ENCODE measurements at regions not wholly inside any gene's neighbourhood (a gene's known extent, or its start where the extent isn't known, plus 50 kb on each side); places are given as distances from the start of the nearest gene placed in this dataset.
"Not testable (repeated sequence)": the region's sequence is repeated elsewhere in the genome, so short reads cannot be mapped to it uniquely, and the experiment has no call there.

DNA sequence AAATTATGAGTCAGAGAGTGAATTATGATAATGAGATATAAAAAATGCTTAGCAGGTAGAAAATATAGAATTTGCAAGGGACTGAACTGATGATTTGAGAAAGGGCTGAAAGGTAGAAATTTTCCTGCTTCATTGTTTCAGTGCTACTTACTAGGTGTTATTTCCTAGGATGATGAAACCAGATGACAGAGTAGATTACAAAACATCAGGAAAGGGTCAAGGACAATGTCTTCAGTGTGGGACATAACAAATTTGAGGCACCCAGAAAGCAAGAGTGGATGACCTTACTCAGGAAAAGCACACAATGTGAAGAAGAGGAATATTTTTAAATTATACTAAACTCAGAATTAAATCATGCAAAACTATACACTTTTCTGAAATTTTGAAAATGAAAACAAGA, 102.1 kb downstream of the SHCBP1 start:
- DNase-seq: no peak

DNA sequence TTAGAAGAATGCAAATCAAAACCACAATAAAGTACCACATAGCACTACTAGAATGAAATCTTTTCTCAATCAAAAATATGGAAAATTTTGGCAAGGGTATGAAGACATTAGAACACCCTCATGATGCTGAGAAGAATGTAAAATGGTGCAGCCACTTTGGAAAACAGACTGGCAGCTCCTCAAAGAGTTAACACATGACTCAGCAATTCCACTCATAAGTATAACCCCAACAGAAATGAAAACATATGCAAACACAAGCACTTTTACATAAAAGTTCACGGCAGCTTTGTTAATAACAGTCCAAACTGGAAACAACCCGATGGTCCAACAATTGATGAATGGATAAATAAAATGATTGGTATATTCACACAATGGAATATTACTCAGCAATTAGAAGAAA, 124.5 kb downstream of the SHCBP1 start:
- no peak for DNase-seq

DNA sequence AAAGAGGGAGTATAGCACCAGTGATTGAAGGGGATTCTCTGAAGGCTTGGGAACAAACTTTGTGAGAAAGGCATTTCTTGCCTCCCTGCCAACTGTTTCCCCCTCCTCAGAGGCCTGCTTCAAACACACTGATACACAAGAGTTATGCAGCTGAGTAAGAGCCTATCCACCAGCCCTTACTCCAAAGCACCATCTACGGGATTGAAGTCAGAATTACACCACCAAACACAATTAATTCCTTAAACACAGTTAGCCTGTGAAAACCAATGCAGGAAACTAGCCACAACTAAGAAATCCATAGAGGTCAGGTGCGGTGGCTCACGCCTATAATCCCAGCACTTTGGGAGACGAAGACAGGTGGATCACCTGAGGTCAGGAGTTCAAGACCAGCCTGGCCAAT, 138.3 kb downstream of the SHCBP1 start:
- DNase-seq: no peak

DNA sequence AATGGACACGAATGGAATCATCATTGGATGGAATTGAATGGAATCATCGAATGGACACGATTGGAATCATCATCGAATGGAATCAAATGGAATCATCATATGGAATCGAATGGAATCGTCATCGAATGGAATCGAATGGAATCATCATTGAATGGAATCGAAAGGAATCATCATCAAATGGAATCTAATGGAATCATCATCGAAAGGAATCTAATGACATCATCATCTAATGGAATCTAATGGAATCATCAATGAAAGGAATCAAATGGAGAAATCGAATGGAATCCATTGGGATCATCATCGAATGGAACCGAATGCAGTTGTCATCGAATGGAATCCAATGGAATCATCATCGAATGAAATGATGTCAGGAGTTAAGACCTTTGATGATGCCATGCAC, 154.9 kb downstream of the SHCBP1 start:
- DNase-seq: no peak

DNA sequence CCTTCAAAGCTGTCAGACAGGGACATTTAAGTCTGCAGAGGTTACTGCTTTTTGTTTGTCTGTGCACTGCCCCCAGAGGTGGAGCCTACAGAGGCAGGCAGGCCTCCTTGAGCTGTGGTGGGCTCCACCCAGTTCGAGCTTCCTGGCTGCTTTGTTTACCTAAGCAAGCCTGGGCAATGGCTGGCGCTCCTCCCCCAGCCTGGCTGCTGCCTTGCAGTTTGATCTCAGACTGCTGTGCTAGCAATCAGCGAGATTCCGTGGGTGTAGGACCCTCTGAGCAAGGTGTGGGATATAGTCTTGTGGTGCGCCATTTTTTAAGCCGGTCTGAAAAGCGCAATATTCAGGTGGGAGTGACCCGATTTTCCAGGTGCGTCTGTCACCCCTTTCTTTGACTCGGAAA, 166.4 kb downstream of the SHCBP1 start:
- DNase-seq: not testable (repeated sequence)

DNA sequence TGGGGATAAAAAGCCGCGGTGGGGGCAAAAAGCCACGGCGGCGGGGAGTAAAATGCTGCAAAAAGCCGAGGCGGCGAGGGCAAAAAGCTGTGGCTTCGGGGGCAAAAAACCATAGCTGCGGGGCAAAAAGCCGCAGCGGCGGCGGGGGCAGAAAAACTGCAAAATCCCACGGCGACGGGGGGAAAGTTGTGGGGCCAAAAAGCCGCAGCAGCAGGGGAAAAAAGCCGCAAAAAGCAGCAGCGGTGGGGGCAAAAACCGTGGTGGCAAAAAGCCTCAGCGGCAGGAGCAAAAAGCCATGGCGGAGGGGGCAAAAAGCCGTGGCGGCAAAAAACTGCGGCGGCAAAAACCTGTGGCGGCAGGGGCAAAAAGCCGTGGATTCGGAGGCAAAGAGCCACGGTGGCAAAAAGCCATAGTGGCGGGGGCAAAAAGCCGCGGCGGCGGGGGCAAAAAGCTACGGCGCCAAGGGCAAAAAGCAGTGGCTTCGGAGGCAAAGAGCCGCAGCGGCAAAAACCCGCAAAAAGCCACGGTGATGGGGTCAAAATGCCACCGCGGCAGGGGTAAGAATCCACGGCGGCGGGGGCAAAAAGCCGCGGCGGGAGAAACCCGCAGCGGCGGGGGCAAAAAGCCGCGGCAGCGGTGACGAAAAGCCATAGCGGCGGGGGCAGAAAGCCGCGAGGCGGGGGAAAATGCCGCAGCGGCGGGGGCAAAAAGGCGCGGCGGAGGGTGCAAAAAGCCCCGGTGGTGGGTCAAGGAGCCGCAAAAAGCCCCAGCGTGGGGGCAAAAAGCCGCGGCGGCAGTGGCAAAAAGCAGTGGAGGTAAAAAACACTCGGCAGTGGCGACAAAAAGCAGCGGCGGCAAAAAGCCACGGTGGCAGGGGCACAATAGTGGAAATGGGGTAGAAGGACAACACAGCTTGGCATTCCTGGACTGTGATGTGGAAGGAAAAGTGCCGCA, 192.8 kb downstream of the SHCBP1 start:
- DNase-seq: no peak

DNA sequence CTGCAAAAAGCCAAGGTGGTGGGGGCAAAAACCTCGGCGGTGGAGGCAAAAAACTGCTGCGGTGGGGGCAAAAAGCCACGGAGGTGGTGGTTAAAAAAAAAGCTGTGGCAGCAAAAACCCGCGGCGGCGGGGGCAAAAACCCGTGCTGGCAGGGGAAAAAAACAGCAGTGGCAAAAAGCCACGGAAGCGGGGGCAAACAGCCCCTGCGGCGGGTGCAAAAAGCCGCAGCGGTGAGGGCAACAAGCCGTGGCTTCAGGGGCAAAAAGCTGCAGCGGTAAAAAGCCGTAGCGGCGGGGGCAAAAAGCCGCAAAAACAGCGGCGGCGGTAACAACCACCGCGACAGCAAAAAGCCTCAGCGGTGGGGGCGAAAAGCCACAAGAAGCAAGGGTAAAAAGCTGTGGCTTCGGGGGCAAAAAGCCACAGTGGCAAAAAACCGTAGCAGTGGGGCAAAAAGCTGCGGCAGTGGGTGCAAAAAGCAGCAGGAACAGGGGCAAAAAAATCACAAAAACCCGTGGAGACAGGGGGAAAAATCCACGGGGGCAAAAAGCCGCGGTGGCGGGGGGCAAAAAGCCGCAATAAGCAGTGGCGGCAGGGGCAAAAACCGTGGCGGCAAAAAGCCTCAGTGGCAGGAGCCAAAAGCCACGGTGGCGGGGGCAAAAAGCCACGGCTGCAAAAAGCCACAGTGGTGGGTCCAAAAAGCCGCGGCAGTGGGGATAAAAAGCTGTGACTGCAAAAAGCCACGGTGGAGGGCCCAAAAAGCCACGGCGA, 193.7 kb downstream of the SHCBP1 start:
- DNase-seq: no peak

DNA sequence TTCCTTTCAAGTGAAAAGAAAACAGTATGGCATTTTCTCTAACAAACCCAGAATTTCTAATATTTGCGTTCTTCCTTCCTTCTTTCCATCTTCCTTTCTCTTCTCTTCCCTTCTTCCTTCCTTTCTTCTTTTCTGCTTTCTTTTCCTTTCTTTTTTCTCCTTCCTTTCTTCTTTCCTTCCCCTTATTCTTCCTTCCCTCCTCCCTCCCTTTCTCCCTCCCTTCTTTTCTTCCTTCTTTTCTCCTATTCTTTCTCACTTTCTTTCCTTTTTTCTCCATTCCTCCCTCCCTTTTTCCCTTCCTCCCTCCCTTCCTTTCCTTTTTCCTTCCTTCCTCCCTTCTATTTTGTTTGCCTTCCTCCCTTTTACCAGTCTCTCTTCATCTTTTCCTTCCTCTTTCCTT, 194.8 kb downstream of the SHCBP1 start:
- DNase-seq: no peak

DNA sequence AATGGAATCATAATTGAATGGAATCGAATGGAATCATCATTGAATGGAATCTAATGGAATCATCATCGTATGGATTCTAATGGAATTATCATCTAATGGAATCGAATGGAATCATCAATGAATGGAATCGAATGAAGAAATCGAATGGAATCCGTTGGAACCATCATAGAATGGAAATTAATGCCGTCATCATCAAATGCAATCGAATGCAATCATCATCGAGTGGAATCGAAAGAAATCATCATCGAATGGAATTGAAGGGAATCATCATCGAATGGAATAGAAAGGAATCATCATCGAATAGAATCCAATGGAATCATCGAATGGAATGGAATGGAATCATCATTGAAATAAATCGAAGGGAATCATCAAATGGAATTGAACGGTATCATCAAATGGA, 217.2 kb downstream of the SHCBP1 start:
- no peak for DNase-seq

DNA sequence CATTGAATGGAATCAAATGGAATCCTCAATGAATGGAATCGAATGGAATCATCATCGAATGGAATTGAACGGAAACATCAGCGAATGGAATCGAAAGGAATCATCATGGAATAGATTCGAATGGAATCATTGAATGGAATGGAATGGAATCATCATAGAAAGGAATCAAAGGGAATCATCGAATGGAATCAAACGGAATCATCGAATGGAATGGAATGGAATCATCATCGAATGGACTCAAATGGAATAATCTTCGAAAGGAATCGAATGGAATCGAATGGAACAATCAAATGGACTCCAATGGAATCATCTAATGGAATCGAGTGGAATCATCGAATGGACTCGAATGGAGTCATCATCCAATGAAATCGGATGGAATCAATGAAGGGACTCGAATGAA, 222.6 kb downstream of the SHCBP1 start:
- DNase-seq: not testable (repeated sequence)

DNA sequence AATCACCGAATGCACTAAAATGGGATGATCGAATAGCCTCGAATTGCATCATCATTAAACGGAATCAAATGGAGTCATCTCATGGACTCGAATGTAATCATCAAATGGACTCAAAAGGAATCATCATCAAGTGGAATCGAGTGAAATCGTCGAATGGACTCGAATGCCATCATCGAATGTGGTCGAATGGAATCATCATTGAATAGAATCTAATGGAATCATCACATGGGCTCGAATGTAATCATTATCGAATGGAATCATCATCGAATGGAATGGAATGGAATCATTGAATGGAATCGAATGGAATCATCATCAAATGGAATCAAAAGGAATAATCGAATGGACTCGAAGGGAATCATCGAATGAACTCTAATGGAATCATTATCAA, 224.3 kb downstream of the SHCBP1 start:
- not testable (repeated sequence) for DNase-seq

DNA sequence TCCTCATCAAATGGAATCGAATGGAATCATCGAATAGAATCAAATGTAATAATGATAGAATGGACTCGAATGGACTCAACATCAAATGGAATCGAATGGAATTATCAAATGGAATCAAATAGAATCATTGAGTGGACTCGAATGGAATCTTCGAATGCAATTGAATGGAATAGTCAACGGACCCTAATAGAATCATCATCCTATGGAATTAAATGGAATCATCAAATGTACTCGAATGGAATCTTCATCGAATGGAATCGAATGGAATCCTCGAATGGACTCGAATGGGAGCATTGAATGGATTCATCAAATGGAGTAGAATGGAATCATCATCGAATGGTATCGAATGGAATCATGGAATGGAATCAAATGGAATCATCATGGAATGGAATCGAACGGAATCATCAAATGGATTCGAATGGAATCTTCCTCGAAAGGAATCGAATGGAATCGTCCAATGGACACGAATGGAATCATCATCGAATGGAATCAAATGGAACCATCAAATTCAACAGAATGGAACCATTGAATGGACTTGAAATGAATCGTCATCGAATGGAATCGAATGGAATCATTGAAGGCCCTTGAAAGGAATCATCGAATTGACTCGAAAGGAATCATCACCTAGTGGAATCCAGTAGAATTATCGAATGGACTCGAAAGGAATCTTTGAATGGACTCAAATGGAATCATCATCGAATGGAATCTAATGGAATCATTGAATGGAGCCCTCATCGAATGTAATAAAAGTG, 224.9 kb downstream of the SHCBP1 start:
- not testable (repeated sequence) for DNase-seq

DNA sequence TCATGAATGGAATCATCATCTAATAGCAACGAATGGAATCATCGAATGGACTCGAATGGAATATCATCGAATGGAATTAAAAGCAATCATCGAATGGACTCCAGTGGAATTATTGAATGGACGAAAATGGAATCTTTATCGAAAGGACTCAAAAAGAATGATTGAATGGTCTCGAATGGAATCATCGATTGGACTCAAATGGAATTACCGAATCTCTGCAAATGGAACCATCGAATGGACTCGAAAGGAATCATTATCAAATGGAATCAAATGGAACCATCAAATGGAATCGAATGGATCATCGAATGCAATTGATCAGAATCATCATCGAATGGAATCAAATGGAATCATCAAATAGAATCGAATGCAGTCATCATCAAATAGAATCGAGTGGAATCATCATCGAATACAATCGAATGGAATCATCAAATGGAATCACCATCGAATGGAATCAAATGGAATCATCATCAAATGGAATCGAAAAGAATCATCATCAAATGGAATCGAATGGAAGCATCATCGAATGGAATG, 225.7 kb downstream of the SHCBP1 start:
- DNase-seq: not testable (repeated sequence)

DNA sequence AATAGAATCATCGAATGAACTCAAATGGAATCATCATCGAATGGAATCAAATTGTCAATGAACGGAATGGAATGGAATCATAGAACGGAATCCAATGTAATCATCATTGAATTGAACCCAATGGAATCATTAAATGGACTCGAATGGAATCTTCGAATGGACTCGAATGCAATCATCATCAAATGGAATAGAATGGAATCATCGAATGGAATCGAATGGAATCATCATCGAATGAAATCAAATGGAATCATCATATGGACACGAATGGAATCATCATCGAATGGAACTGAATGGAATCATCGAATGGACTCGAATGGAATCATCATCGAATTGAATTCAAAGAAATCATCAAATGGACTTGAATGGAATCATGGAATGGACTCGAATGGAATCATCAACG, 226.2 kb downstream of the SHCBP1 start:
- not testable (repeated sequence) for DNase-seq

DNA sequence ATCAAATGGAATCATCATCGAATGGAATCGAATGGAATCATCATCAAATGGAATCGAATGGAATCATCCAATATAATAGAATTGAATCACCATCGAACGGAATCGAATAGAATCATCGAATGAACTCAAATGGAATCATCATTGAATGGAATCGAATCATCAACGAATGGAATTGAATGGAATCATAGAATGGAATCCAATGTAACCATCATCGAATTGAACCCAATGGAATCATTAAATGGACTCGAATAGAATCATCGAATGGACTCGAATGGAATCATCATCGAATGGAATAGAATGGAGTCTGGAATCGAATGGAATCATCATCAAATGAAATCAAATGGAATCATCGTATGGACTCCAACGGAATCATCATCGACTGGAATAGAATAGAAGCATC, 227.0 kb downstream of the SHCBP1 start:
- DNase-seq: not testable (repeated sequence)

DNA sequence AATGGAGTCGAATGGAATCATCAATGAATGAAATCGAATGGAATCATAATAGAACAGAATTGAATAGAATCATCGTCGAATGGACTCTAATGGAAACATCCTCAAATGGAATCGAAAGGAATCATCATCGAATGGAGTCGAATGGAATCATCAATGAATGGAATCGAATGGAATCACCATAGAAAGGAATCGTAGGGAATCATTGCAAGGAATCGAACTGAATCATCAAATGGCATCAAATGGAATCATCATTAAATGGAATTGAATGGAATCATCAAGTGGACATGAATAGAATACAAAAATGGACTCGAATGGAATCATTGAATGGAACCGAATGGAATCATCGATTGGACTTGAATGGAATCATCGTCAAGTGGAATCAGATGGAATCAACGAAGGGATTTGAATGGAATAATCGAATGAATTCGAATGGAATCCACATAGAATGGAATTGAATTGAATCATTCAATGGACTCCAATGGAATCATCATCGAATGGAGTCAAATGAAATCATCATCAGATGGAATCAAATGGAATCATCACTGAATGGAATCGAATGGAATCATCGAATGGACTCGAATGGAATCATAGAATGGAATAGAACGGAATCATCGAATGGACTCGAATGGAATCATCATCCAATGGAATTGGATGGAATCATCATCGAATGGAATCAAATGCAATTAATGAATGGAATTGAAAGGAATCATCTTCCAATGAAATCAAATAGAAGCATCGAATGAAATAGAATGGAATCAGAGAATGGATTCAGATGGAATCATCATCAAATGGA, 228.1 kb downstream of the SHCBP1 start:
- DNase-seq: not testable (repeated sequence)

DNA sequence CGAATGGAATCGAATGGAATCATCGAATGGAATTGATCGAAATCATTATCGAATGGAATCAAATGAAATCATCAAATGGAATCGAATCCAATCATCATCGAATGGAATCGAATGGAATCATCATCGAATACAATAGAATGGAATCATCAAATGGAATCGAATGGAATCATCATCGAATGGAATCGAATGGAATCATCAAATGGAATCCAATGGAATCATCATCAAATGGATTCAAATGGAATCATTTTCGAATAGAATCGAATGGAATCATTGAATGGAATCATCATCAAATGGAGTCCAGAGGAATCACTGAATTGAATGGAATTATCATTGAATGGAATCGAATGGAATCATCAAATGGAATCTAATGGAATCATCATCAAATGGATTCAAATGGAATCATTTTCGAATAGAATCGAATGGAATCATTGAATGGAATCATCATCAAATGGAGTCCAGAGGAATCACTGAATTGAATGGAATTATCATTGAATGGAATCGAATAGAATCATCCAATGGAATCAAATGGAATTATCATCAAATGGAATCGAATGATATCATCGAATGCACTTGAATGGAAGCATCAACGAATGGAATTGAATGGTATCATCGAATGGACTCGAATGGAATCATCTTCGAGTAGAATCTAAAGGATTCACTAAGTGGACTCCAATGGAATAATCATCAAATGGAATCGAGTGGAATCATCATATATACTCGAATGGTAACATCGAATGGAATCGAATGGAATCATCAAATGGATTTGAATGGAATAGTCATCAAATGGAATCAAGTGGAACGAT, 230.3 kb downstream of the SHCBP1 start:
- DNase-seq: not testable (repeated sequence)

DNA sequence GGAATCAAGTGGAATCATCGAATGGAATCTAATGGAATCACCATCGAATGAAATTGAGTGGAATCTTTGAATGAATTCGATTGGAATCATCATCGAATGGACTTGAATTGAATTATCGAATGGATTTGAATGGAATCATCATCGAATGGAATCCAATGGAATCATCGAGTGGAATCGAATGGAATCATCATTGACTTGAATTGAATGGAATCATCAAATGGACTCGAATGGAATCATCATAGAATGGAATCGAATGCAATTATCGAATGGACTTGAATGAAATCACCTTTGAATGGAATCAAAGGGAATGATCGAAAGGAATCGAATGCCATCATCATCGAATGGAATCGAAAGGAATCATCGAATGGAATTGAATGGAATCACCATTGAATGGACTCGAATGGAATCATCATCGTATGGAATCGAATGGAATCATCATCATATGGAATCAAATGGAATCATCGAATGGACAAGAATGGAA, 231.6 kb downstream of the SHCBP1 start:
- peak; percentile 5 for DNase-seq

DNA sequence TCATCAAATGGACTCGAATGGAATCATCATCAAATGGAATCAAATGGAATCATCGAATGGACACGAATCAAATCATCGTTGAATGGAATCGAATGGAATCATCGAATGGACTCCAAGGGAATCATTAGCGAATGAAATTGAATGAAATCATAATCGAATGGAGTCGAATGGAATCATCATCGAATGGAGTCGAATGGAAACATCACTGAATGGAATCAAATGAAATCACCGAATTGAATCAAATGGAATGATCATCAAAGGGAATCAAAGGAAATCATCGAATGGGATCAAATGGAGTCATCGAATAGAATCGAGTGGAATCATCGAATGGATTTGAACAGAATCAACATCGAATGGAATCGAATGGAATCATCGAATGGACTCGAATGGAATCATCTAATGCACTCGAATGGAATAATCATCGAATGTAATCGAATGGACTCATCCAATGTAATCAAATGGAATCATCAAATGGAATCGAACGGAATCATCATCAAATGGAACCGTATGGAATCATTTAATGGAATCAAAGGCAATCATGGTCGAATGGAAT, 232.2 kb downstream of the SHCBP1 start:
- DNase-seq: not testable (repeated sequence)

DNA sequence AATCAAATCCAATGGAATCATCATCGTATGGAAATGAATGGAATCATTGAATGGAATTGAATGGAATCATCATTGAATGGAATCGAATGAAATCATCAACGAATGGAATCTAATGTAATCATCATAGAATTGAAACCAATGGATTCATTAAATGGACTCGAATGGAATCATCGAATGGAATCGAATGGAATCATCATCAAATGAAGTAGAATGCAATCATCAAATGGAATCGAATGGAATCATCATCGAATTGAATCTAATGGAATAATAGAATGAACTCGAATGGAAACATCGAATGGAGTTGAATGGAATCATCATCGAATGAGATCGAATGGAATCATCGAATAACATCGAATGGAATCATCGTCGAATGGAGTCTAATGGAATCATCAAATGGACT, 232.8 kb downstream of the SHCBP1 start:
- not testable (repeated sequence) for DNase-seq

DNA sequence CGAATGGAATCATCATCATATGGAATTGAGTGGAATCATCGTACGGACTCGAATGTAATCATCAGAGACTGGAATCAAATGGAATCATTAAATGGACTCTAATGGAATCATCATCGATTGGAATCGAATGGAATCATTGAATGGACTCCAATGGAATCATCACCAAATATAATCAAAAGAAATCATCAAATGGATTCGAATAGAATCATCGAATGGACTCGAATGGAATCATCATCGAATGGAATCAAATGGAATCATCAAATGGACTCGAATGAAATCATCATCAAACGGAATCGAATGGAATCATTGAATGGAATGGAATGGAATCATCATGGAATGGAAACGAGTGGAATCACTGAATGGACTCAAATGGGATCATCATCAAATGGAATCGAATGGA, 233.5 kb downstream of the SHCBP1 start:
- DNase-seq: not testable (repeated sequence)
